Muscle of leg (tissue), 3 donors: ENCODE measurements at regions not wholly inside any gene's neighbourhood (a gene's known extent, or its start where the extent isn't known, plus 50 kb on each side); places are given as distances from the start of the nearest gene placed in this dataset.
"Not testable (repeated sequence)": the region's sequence is repeated elsewhere in the genome, so short reads cannot be mapped to it uniquely, and the experiment has no call there.

Experiments
- DNase-seq: peaks from one replicate; pipeline ENCODE4 v3.0.0; 2013
- H3K27ac ChIP-seq: one replicate; pipeline ENCODE4 v1.5.1; 2013; ENCODE audit warnings: mild to moderate bottlenecking, low read length, control low read depth
- H3K27me3 ChIP-seq: one replicate; pipeline ENCODE4 v1.6.1; 2013; ENCODE audit warnings: low read length; ENCODE audit not compliant: control insufficient read depth, insufficient read depth
- H3K36me3 ChIP-seq: one replicate; pipeline ENCODE4 v1.6.1; 2013; ENCODE audit warnings: low read length; ENCODE audit not compliant: control insufficient read depth, insufficient read depth
- H3K4me1 ChIP-seq: one replicate; pipeline ENCODE4 v1.6.1; 2013; ENCODE audit warnings: low read length; ENCODE audit not compliant: control insufficient read depth, insufficient read depth
- H3K4me3 ChIP-seq: one replicate; pipeline ENCODE4 v1.5.1; 2013; ENCODE audit warnings: low read length, control low read depth
- H3K9me3 ChIP-seq: replicated peaks from 2 replicates; pipeline ENCODE4 v1.6.1; 2013; ENCODE audit warnings: low read depth, low read length; ENCODE audit not compliant: control insufficient read depth
- WGBS: methylation state at CpG from one replicate; pipeline ENCODE4 v1.1.5; 2013; ENCODE audit warnings: missing lambda C conversion rate; ENCODE audit not compliant: insufficient coverage; 5-methylcytosine and 5-hydroxymethylcytosine counted together

- 92% methylated on average over 2 of the region's 8 CpGs for WGBS
These were observed 70.0 kb downstream of the ELAPOR2 start for GRCh38 chr7:86989407-86989806.

GRCh38 chr7:86987834-86988233 is 71.6 kb downstream of the ELAPOR2 start:
- 86% methylated on average over 2 of the region's 4 CpGs for WGBS
- not testable (repeated sequence) for H3K4me1 ChIP-seq, H3K27ac ChIP-seq, DNase-seq, H3K9me3 ChIP-seq, H3K27me3 ChIP-seq, H3K4me3 ChIP-seq, H3K36me3 ChIP-seq

More at GRCh38 chr7:86989407-86989806, 70.0 kb downstream of the ELAPOR2 start:
- no peaks in the 10 kb centered on the region for H3K4me1 ChIP-seq
- H3K4me3 ChIP-seq = no peak overlapping the region
- H3K36me3 ChIP-seq = no peaks in the 10 kb centered on the region
- H3K27me3 ChIP-seq = no peaks in the 10 kb centered on the region
- H3K9me3 ChIP-seq = no peaks in the 10 kb centered on the region
- no peak for DNase-seq
- H3K27ac ChIP-seq = no peak overlapping the region

- not testable (repeated sequence) for H3K27me3 ChIP-seq, H3K9me3 ChIP-seq, H3K4me1 ChIP-seq, DNase-seq, H3K27ac ChIP-seq, H3K36me3 ChIP-seq, H3K4me3 ChIP-seq
- WGBS = no CpG with 5 or more reads among the region's 3 CpGs
These were observed 72.1 kb downstream of the ELAPOR2 start for GRCh38 chr7:86987358-86987757.

GRCh38 chr7:86985342-86985741 is 74.1 kb downstream of the ELAPOR2 start:
- not testable (repeated sequence) for H3K36me3 ChIP-seq, H3K4me1 ChIP-seq, DNase-seq, H3K9me3 ChIP-seq, H3K27me3 ChIP-seq, H3K27ac ChIP-seq, H3K4me3 ChIP-seq
- no CpG with 5 or more reads among the region's 3 CpGs for WGBS

- H3K27ac ChIP-seq, H3K4me1 ChIP-seq, H3K4me3 ChIP-seq, H3K36me3 ChIP-seq, DNase-seq, H3K9me3 ChIP-seq, H3K27me3 ChIP-seq: not testable (repeated sequence)
- WGBS = no CpG with 5 or more reads among the region's 1 CpG
These were observed 75.8 kb downstream of the ELAPOR2 start for GRCh38 chr7:86983654-86984053.

- H3K27ac ChIP-seq, DNase-seq, H3K36me3 ChIP-seq, H3K9me3 ChIP-seq, H3K4me3 ChIP-seq, H3K4me1 ChIP-seq, H3K27me3 ChIP-seq: not testable (repeated sequence)
- WGBS = 69% methylated on average over 8 of the region's 9 CpGs
These were observed 77.5 kb downstream of the ELAPOR2 start for GRCh38 chr7:86981937-86982336.

- no peak for DNase-seq
- 14% methylated on average over 2 of the region's 2 CpGs for WGBS
These were observed 78.3 kb downstream of the ELAPOR2 start for GRCh38 chr7:86981127-86981526.

GRCh38 chr7:86980223-86980622 is 79.2 kb downstream of the ELAPOR2 start:
- Histone ChIP-seq H3K36me3 (no peaks in the 10 kb centered on the region), H3K4me1 (no peaks in the 10 kb centered on the region), H3K9me3 (no peaks in the 10 kb centered on the region), H3K27me3 (no peaks in the 10 kb centered on the region), H3K4me3 (no peak overlapping the region), H3K27ac (no peak overlapping the region)
- no peak for DNase-seq
- 69% methylated on average over 3 of the region's 3 CpGs for WGBS

More at GRCh38 chr7:86981127-86981526, 78.3 kb downstream of the ELAPOR2 start:
- Histone ChIP-seq H3K36me3 (no peaks in the 10 kb centered on the region), H3K9me3 (no peaks in the 10 kb centered on the region), H3K27me3 (no peaks in the 10 kb centered on the region), H3K4me3 (no peak overlapping the region), H3K27ac (no peak overlapping the region), H3K4me1 (no peaks in the 10 kb centered on the region)

- no peaks in the 10 kb centered on the region for H3K9me3 ChIP-seq
- WGBS = no CpG with 5 or more reads among the region's 3 CpGs
These were observed 80.5 kb downstream of the ELAPOR2 start for GRCh38 chr7:86978808-86979506.

GRCh38 chr7:86976958-86977357 is 82.5 kb downstream of the ELAPOR2 start:
- Histone ChIP-seq H3K36me3 (no peaks in the 10 kb centered on the region), H3K4me3 (no peak overlapping the region), H3K27ac (no peak overlapping the region), H3K4me1 (no peaks in the 10 kb centered on the region), H3K27me3 (no peaks in the 10 kb centered on the region), H3K9me3 (no peaks in the 10 kb centered on the region)
- WGBS = 67% methylated on average over 1 of the region's 3 CpGs
- no peak for DNase-seq

More at GRCh38 chr7:86978808-86979506, 80.5 kb downstream of the ELAPOR2 start:
- Histone ChIP-seq H3K27me3 (no peaks in the 10 kb centered on the region), H3K4me1 (no peaks in the 10 kb centered on the region), H3K27ac (no peak overlapping the region), H3K4me3 (no peak overlapping the region), H3K36me3 (no peaks in the 10 kb centered on the region)
- DNase-seq = no peak

GRCh38 chr7:86975914-86976313 is 83.5 kb downstream of the ELAPOR2 start:
- WGBS = 20% methylated on average over 1 of the region's 1 CpG
- Histone ChIP-seq H3K4me3 (no peak overlapping the region), H3K27me3 (no peaks in the 10 kb centered on the region), H3K9me3 (no peaks in the 10 kb centered on the region), H3K36me3 (no peaks in the 10 kb centered on the region), H3K4me1 (no peaks in the 10 kb centered on the region), H3K27ac (no peak overlapping the region)
- DNase-seq = no peak
